Esophagus squamous epithelium (tissue), 5 donors: ENCODE measurements at regions not wholly inside any gene's neighbourhood (a gene's known extent, or its start where the extent isn't known, plus 50 kb on each side); places are given as distances from the start of the nearest gene placed in this dataset.

Experiments used
- DNase-seq: peaks from one replicate; lab custom pipeline; 2025; lab: John Stamatoyannopoulos, UW
- H3K27ac ChIP-seq, 4 donors: fragments of 200-600 bp; sonication (generic); one replicate each; pipeline ENCODE4 v1.5.1; 2016 to 2019; ENCODE audit warnings: mild to moderate bottlenecking in 1 of 4
- H3K27me3 ChIP-seq, 4 donors: fragments of 200-600 bp; sonication (generic); 1 replicate in 3 of 4; 2 replicates in 1 of 4; pipeline versions ENCODE4 v1.5.1 to v1.6.0; 2017 to 2021; ENCODE audit warnings: antibody characterized with exemption in 1 of 4
- H3K36me3 ChIP-seq, 3 donors: fragments of 200-600 bp; sonication (generic); one replicate each; pipeline ENCODE4 v1.5.1; 2016 to 2019
- H3K4me1 ChIP-seq, 3 donors: fragments of 200-600 bp; sonication (generic); one replicate each; pipeline ENCODE4 v1.5.1; 2017 to 2019
- H3K4me3 ChIP-seq, 4 donors: fragments of 200-600 bp; sonication (generic); 1 replicate in 3 of 4; 2 replicates in 1 of 4; pipeline ENCODE4 v1.5.1; 2016 to 2019; ENCODE audit warnings: mild to moderate bottlenecking in 2 of 4, moderate library complexity in 1 of 4
- H3K9me3 ChIP-seq, 3 donors: fragments of 200-600 bp; sonication (generic); one replicate each; pipeline ENCODE4 v1.5.1; 2016 to 2019
- POLR2A ChIP-seq, 4 donors: fragments of 450-650 bp; IDR thresholded peaks; one replicate each; pipeline ENCODE4 v1.6.1; 2017; ENCODE audit warnings: antibody characterized with exemption in 4 of 4, mild to moderate bottlenecking in 4 of 4, moderate library complexity in 3 of 4
- WGBS, 2 donors: methylation state at CpG; one replicate each; pipeline ENCODE4 v1.1.5; 2018; 5-methylcytosine and 5-hydroxymethylcytosine counted together
- intact Hi-C: fragments of 100-400 bp; cut with DNase I; formaldehyde crosslinking; loops from one replicate; pipeline ENCODE4 v1.15.0; 2022
- TF ChIP-seq, protein P1 (sequence below), 6 experiments: fragments of 450-650 bp in 4 of 6; fragments of 200-600 bp in 2 of 6; sonication (generic) in 2 of 6; IDR thresholded peaks; one replicate each; pipeline ENCODE4 v1.5.1; 2016 to 2019; ENCODE audit warnings: antibody characterized with exemption in 6 of 6, mild to moderate bottlenecking in 4 of 6, moderate library complexity in 4 of 6
- donor health status: DM: yes; HTN: yes; CAD: no.

DNA sequence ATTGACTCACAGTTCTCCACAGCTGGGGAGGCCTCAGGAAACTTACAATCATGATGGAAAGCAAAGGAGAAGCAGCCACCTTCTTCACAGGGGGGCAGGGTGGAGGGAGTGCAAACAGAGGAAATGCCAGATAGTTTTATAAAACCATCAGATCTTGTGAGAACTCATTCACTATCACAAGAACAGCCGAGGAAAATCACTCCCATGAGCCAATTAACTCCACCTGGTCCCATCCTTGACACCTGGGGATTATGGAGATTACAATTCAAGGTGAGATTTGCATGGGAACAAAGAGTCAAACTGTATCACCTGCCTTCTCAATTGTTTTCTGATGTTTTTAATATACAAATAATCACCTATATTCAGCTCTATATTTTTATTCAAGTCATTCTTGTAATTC lies 1527.3 kb upstream of the GOT2 start:
- TF ChIP-seq, protein P1, sequence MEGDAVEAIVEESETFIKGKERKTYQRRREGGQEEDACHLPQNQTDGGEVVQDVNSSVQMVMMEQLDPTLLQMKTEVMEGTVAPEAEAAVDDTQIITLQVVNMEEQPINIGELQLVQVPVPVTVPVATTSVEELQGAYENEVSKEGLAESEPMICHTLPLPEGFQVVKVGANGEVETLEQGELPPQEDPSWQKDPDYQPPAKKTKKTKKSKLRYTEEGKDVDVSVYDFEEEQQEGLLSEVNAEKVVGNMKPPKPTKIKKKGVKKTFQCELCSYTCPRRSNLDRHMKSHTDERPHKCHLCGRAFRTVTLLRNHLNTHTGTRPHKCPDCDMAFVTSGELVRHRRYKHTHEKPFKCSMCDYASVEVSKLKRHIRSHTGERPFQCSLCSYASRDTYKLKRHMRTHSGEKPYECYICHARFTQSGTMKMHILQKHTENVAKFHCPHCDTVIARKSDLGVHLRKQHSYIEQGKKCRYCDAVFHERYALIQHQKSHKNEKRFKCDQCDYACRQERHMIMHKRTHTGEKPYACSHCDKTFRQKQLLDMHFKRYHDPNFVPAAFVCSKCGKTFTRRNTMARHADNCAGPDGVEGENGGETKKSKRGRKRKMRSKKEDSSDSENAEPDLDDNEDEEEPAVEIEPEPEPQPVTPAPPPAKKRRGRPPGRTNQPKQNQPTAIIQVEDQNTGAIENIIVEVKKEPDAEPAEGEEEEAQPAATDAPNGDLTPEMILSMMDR (IDR thresholded peaks at IDR 0.05) = no peak
- TF ChIP-seq POLR2A (IDR thresholded peaks at IDR 0.05) = no peak
- Histone ChIP-seq H3K4me3 (no peak overlapping the region), H3K9me3 (no peaks in the 10 kb centered on the region), H3K27ac (no peak overlapping the region), H3K27me3 (no peaks in the 10 kb centered on the region), H3K36me3 (no peaks in the 10 kb centered on the region), H3K4me1 (no peaks in the 10 kb centered on the region)
- intact Hi-C loops = no loop called here
- no peak for DNase-seq
- WGBS, 2 donors = 31 to 44% methylated on average over 1 of the region's 1 CpG

DNA sequence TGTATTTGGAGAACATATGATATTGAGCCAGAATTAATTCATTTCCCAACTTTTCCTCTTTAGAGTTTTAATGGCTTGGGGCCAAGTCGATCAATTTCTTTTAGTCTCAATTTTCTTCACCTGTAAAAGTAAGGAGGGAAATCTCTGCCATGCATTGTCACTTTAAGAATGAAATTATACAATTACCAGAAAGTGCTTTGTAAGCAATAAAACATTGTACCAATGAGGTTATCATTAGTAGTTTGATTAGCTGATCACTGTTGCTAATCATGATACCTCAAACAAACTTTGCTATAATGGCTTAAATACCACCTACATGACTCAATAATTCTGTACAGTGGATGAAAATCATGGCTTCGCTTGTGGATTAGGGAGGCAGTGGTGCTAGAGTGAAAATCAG lies 1525.8 kb upstream of the GOT2 start:
- no peaks in the 10 kb centered on the region for H3K36me3 ChIP-seq
- no peaks in the 10 kb centered on the region for H3K27me3 ChIP-seq
- intact Hi-C loops = no loop called here
- DNase-seq = no peak
- TF ChIP-seq, protein P1 (IDR thresholded peaks at IDR 0.05) = no peak
- TF ChIP-seq POLR2A (IDR thresholded peaks at IDR 0.05) = no peak
- no peaks in the 10 kb centered on the region for H3K9me3 ChIP-seq
- no peaks in the 10 kb centered on the region for H3K4me1 ChIP-seq
- WGBS, 2 donors = 77 to 85% methylated on average over 2 of the region's 2 CpGs
- H3K4me3 ChIP-seq = no peak overlapping the region
- no peak overlapping the region for H3K27ac ChIP-seq

DNA sequence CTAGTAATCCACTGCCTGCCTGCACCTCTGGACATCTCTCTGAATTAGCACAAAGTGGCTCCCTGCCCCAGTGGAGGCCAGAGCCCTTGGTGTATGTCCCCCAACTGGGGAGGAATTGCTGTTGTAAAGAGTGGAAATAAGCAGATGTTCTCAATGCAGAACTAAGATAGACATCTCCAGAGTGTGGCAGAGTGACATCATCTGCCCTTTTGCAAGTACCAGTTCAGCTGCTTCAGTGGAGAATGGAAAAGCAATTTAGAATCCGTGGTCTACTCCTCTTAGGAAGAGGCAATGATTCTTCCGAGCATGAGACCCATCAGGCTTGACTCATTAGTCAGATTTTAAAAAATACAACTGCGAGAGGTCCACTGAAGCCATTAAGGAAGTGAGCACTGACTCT lies 1512.0 kb upstream of the GOT2 start:
- no peak for DNase-seq
- TF ChIP-seq, protein P1 (IDR thresholded peaks at IDR 0.05) = no peak
- TF ChIP-seq POLR2A (IDR thresholded peaks at IDR 0.05) = no peak
- Histone ChIP-seq H3K27me3 (no peaks in the 10 kb centered on the region), H3K4me3 (no peak overlapping the region), H3K4me1 (no peaks in the 10 kb centered on the region), H3K36me3 (no peaks in the 10 kb centered on the region), H3K9me3 (no peaks in the 10 kb centered on the region), H3K27ac (no peak overlapping the region)
- intact Hi-C loops = no loop called here
- 71 to 77% methylated on average over 3 of the region's 3 CpGs for WGBS, 2 donors

DNA sequence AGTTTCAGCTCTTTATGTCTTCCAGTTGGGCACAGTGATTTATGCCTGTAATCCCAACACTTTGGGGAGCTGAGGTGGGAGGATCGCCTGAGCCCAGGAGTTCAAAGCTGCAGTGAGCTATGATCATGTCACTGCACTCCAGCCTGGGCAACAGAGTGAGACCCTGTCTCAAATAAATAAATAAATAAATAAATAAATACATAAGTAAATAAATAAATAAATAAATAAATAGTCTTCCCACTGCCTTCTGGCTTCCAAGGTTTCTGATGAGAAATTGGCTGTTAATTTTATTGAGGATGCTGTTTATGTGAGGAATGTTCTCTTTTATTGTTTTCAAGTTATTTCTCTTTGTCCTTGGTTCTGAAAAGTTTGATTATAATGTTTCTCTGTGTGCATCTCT lies 1507.6 kb upstream of the GOT2 start:
- Histone ChIP-seq H3K36me3 (no peaks in the 10 kb centered on the region), H3K9me3 (no peaks in the 10 kb centered on the region), H3K4me1 (no peaks in the 10 kb centered on the region), H3K4me3 (no peak overlapping the region), H3K27me3 (no peaks in the 10 kb centered on the region), H3K27ac (no peak overlapping the region)
- TF ChIP-seq, protein P1 (IDR thresholded peaks at IDR 0.05) = no peak
- intact Hi-C loops = no loop called here
- 75 to 100% methylated on average over 1 of the region's 1 CpG for WGBS, 2 donors
- no peak for DNase-seq

DNA sequence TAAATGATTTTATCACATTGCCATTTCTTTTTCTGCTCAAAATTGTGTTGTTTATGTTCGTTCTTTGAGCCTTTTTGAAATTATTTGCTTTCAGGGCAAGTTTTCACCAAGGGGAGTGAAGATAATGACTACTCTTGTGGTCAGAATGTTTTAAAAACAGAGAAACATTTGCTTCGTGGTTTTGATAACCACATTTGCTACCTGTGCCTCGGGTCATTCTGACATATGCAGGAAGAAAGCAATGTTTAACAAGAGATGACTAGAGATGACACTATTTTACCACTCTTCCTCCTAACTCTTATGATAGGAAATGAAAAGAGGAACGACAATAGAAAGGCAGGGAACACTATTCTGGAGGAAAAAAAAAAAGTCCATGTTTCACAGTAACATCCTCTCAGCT lies 1496.5 kb upstream of the GOT2 start:
- Histone ChIP-seq H3K27me3 (no peaks in the 10 kb centered on the region), H3K4me1 (no peaks in the 10 kb centered on the region), H3K4me3 (no peak overlapping the region), H3K36me3 (no peaks in the 10 kb centered on the region), H3K9me3 (peaks cover 0 to 10% (median 8%) of the 10 kb centered on the region in 3 donors), H3K27ac (no peak overlapping the region)
- DNase-seq = no peak
- 17 to 26% methylated on average over 4 of the region's 4 CpGs for WGBS, 2 donors
- TF ChIP-seq, protein P1 (IDR thresholded peaks at IDR 0.05) = no peak
- no peak for TF ChIP-seq POLR2A (IDR thresholded peaks at IDR 0.05)
- intact Hi-C loops = no loop called here
